ENCODE measurements at regions not wholly inside any gene's neighbourhood (a gene's known extent, or its start where the extent isn't known, plus 50 kb on each side); places are given as distances from the start of the nearest gene placed in this dataset.

GRCh38 chr2:21367421-21367820 is 243.7 kb downstream of the TDRD15 start:
- H3K9me3 ChIP-seq (ENCODE audit: control insufficient read depth, insufficient read depth, low read depth, low read length) = no peaks in the 10 kb centered on the region
- BruUV-seq (replicated peaks) = no TSS peak
- no peaks in the 10 kb centered on the region for H3K27me3 ChIP-seq (ENCODE audit: control insufficient read depth, insufficient read depth, low read length)
- ATAC-seq (no peak), DNase-seq (ENCODE audit: low read depth, low spot score) (no peak)
- intact Hi-C loops (cut with micrococcal nuclease; ENCODE audit: unreplicated experiment) = no loop called here
- H3K4me1 ChIP-seq (ENCODE audit: control insufficient read depth, insufficient read depth, low read length) = no peaks in the 10 kb centered on the region
- H3K4me3 ChIP-seq (ENCODE audit: low read depth in 2 of 2, low read length in 2 of 2) = no peak overlapping the region
- H3K36me3 ChIP-seq (ENCODE audit: control insufficient read depth, insufficient read depth, low read length) = no peaks in the 10 kb centered on the region
- no peak overlapping the region for H3K27ac ChIP-seq (ENCODE audit: low read length)
- ChIA-PET CTCF (interaction anchor here (0.6 kb wide), 1 partner anchor 556 kb away, joined by 3 read pairs; no protein-coding TSS in a partner anchor), POLR2A (no interaction called here)
- in situ Hi-C loops (cut with HindIII; ENCODE audit: low pct_unique_long_range_greater_than_20kb, low sequenced_read_pairs) = no loop called here
- TF ChIP-seq CTCF (IDR thresholded peaks at IDR 0.05) (no peak), REST (IDR thresholded peaks at IDR 0.05; ENCODE audit: insufficient read depth in 1 of 2, low read depth in 2 of 2, low read length in 1 of 2) (no peak), POLR2AphosphoS5 (IDR thresholded peaks at IDR 0.05; ENCODE audit: low read depth, low read length) (no peak), TCF7L2 (IDR thresholded peaks at IDR 0.05; ENCODE audit: low read depth, low read length) (no peak), SIN3A (IDR thresholded peaks at IDR 0.05; ENCODE audit: borderline replicate concordance, insufficient read depth, low read depth, low read length) (no peak)

GRCh38 chr2:21369787-21370186 is 246.0 kb downstream of the TDRD15 start:
- CTCF ChIA-PET = no interaction called here
- BruUV-seq (replicated peaks) = no TSS peak
- Histone ChIP-seq H3K36me3 (ENCODE audit: control insufficient read depth, insufficient read depth, low read length) (no peaks in the 10 kb centered on the region), H3K4me1 (ENCODE audit: control insufficient read depth, insufficient read depth, low read length) (no peaks in the 10 kb centered on the region), H3K4me3 (ENCODE audit: low read depth in 2 of 2, low read length in 2 of 2) (no peak overlapping the region), H3K9me3 (ENCODE audit: control insufficient read depth, insufficient read depth, low read depth, low read length) (no peaks in the 10 kb centered on the region), H3K27ac (ENCODE audit: low read length) (no peak overlapping the region), H3K27me3 (ENCODE audit: control insufficient read depth, insufficient read depth, low read length) (no peaks in the 10 kb centered on the region)
- intact Hi-C loops (cut with micrococcal nuclease; ENCODE audit: unreplicated experiment) (no loop called here), in situ Hi-C loops (cut with HindIII; ENCODE audit: low pct_unique_long_range_greater_than_20kb, low sequenced_read_pairs) (no loop called here)
- POLR2A ChIA-PET = no interaction called here
- ATAC-seq = no peak
- DNase-seq (ENCODE audit: low read depth, low spot score) = no peak
- TF ChIP-seq TCF7L2 (IDR thresholded peaks at IDR 0.05; ENCODE audit: low read depth, low read length) = no peak
- no peak for TF ChIP-seq POLR2AphosphoS5 (IDR thresholded peaks at IDR 0.05; ENCODE audit: low read depth, low read length)
- no peak for TF ChIP-seq SIN3A (IDR thresholded peaks at IDR 0.05; ENCODE audit: borderline replicate concordance, insufficient read depth, low read depth, low read length)
- TF ChIP-seq REST (IDR thresholded peaks at IDR 0.05; ENCODE audit: insufficient read depth in 1 of 2, low read depth in 2 of 2, low read length in 1 of 2) = no peak
- no peak for TF ChIP-seq CTCF (IDR thresholded peaks at IDR 0.05)

Data from Panc1 (cell line).